HEK293 (cell line): ENCODE measurements at regions not wholly inside any gene's neighbourhood (a gene's known extent, or its start where the extent isn't known, plus 50 kb on each side); places are given as distances from the start of the nearest gene placed in this dataset.

Experiments used
- CTCF ChIA-PET: fragments of 350-600 bp; formaldehyde crosslinking; extraction: SDS; loops from one replicate; lab custom pipeline; 2021; ENCODE audit warnings: antibody characterized with exemption; lab: Yijun Ruan, JAX
- POLR2A ChIA-PET: fragments of 300-600 bp; formaldehyde crosslinking; extraction: SDS; loops from one replicate; lab custom pipeline; 2020; ENCODE audit warnings: antibody characterized with exemption, inconsistent platforms; lab: Yijun Ruan, JAX
- H3K27ac ChIP-seq: fragments of 200-500 bp; sonication (Bioruptor generic); 2 replicates; pipeline ENCODE4 v1.5.1; 2014; ENCODE audit warnings: low read depth, low read length, control low read depth, inconsistent platforms; ENCODE audit errors: extremely low read depth
- H3K36me3 ChIP-seq, 2 experiments: fragments of 200-500 bp in 1 of 2; sonication (Bioruptor generic) in 1 of 2; 1 replicate in 1 of 2; 2 replicates in 1 of 2; pipeline ENCODE4 v1.5.1; 2014 to 2017; ENCODE audit warnings: inconsistent platforms in 2 of 2, low read length in 2 of 2; ENCODE audit not compliant: control insufficient read depth in 2 of 2, insufficient read depth in 1 of 2
- H3K4me1 ChIP-seq: fragments of 200-500 bp; sonication (Bioruptor generic); 2 replicates; pipeline ENCODE4 v1.5.1; 2014; ENCODE audit warnings: mild to moderate bottlenecking, low read length, inconsistent platforms; ENCODE audit not compliant: control insufficient read depth, insufficient read depth
- H3K4me3 ChIP-seq: 2 replicates; pipeline ENCODE4 v1.5.1; 2011; ENCODE audit warnings: low read depth, mild to moderate bottlenecking, control low read depth, low read length, moderate library complexity
- H3K9me3 ChIP-seq: fragments of 200-500 bp; sonication (Bioruptor generic); 2 replicates; pipeline ENCODE4 v1.5.1; 2014; ENCODE audit warnings: low read depth, low read length, inconsistent platforms; ENCODE audit not compliant: control insufficient read depth, insufficient read depth
- KLF1 ChIP-seq: fragments of 450-650 bp; formaldehyde crosslinking; IDR thresholded peaks from 2 replicates; pipeline ENCODE4 v1.5.1; 2016; ENCODE audit warnings: missing biosample characterization, missing genetic modification characterization
- SALL2 ChIP-seq: fragments of 450-650 bp; formaldehyde crosslinking; IDR thresholded peaks from 2 replicates; pipeline ENCODE4 v1.5.0; 2017; ENCODE audit warnings: missing biosample characterization, mild to moderate bottlenecking, missing genetic modification characterization, borderline replicate concordance
- SCRT1 ChIP-seq: fragments of 450-650 bp; formaldehyde crosslinking; IDR thresholded peaks from 2 replicates; pipeline ENCODE4 v1.5.1; 2016; ENCODE audit warnings: missing biosample characterization, missing genetic modification characterization, borderline replicate concordance
- ZBTB21 ChIP-seq: fragments of 450-650 bp; formaldehyde crosslinking; IDR thresholded peaks from 2 replicates; pipeline ENCODE4 v1.5.1; 2017; ENCODE audit warnings: missing biosample characterization, missing genetic modification characterization
- ZEB2 ChIP-seq: fragments of 450-650 bp; formaldehyde crosslinking; IDR thresholded peaks from 2 replicates; pipeline ENCODE4 v1.5.1; 2016; ENCODE audit warnings: missing biosample characterization, missing genetic modification characterization
- ZNF10 ChIP-seq: fragments of 450-650 bp; formaldehyde crosslinking; IDR thresholded peaks from 2 replicates; pipeline ENCODE4 v1.5.1; 2017; ENCODE audit warnings: missing biosample characterization, missing genetic modification characterization
- ZNF174 ChIP-seq: fragments of 450-650 bp; formaldehyde crosslinking; IDR thresholded peaks from 2 replicates; pipeline ENCODE4 v1.5.0; 2017; ENCODE audit warnings: missing biosample characterization, mild to moderate bottlenecking, missing genetic modification characterization
- ZNF184 ChIP-seq: fragments of 450-650 bp; IDR thresholded peaks from 2 replicates; pipeline ENCODE4 v1.5.1; 2018; ENCODE audit warnings: missing biosample characterization, mild to moderate bottlenecking, missing genetic modification characterization
- ZNF19 ChIP-seq: fragments of 450-650 bp; formaldehyde crosslinking; IDR thresholded peaks from 2 replicates; pipeline ENCODE4; 2016; ENCODE audit warnings: missing biosample characterization, missing genetic modification characterization, low read depth
- ZNF23 ChIP-seq: fragments of 450-650 bp; formaldehyde crosslinking; IDR thresholded peaks from 2 replicates; pipeline ENCODE4 v1.5.1; 2016; ENCODE audit warnings: missing biosample characterization, missing genetic modification characterization, borderline replicate concordance
- ZNF324 ChIP-seq: fragments of 450-650 bp; formaldehyde crosslinking; IDR thresholded peaks from 2 replicates; pipeline ENCODE4 v1.5.1; 2016; ENCODE audit warnings: missing biosample characterization, missing genetic modification characterization
- ZNF416 ChIP-seq: fragments of 450-650 bp; formaldehyde crosslinking; IDR thresholded peaks from 2 replicates; pipeline ENCODE4 v1.5.1; 2016; ENCODE audit warnings: missing biosample characterization, missing genetic modification characterization
- ZNF423 ChIP-seq: fragments of 450-650 bp; formaldehyde crosslinking; IDR thresholded peaks from 2 replicates; pipeline ENCODE4 v1.5.1; 2016; ENCODE audit warnings: missing biosample characterization, missing genetic modification characterization
- ZNF555 ChIP-seq: fragments of 450-650 bp; formaldehyde crosslinking; conservative IDR thresholded peaks from 2 replicates; pipeline ENCODE4 v1.5.1; 2017; ENCODE audit warnings: missing biosample characterization, mild to moderate bottlenecking, missing genetic modification characterization, inconsistent platforms
- ZNF571 ChIP-seq: fragments of 450-650 bp; formaldehyde crosslinking; IDR thresholded peaks from 2 replicates; pipeline ENCODE4 v1.5.0; 2017; ENCODE audit warnings: missing biosample characterization, missing genetic modification characterization
- ZNF596 ChIP-seq: fragments of 450-650 bp; IDR thresholded peaks from 2 replicates; pipeline ENCODE4 v1.5.0; 2018; ENCODE audit warnings: missing biosample characterization, mild to moderate bottlenecking, missing genetic modification characterization, moderate library complexity
- ZNF610 ChIP-seq: fragments of 450-650 bp; formaldehyde crosslinking; IDR thresholded peaks from 2 replicates; pipeline ENCODE4 v1.5.1; 2016; ENCODE audit warnings: missing biosample characterization, missing genetic modification characterization, borderline replicate concordance
- ZNF776 ChIP-seq: fragments of 450-650 bp; formaldehyde crosslinking; IDR thresholded peaks from 2 replicates; pipeline ENCODE4 v1.5.0; 2017; ENCODE audit warnings: missing biosample characterization, missing genetic modification characterization, borderline replicate concordance
- ZNF785 ChIP-seq: fragments of 450-650 bp; formaldehyde crosslinking; IDR thresholded peaks from 2 replicates; pipeline ENCODE4 v1.5.1; 2016; ENCODE audit warnings: missing biosample characterization, missing genetic modification characterization
- ZNF843 ChIP-seq: fragments of 450-650 bp; formaldehyde crosslinking; IDR thresholded peaks from 2 replicates; pipeline ENCODE4 v1.5.1; 2016; ENCODE audit warnings: missing biosample characterization, missing genetic modification characterization
- TF ChIP-seq, protein P1 (sequence below): fragments of 450-650 bp; formaldehyde crosslinking; IDR thresholded peaks from 2 replicates; pipeline ENCODE4 v1.5.0; 2017; ENCODE audit warnings: missing biosample characterization, missing genetic modification characterization, borderline replicate concordance
- TF ChIP-seq, protein P2 (sequence below): fragments of 450-650 bp; formaldehyde crosslinking; IDR thresholded peaks from 2 replicates; pipeline ENCODE4 v1.5.1; 2017; ENCODE audit warnings: missing biosample characterization, missing genetic modification characterization
- TF ChIP-seq, protein P3 (sequence below): fragments of 450-650 bp; formaldehyde crosslinking; IDR thresholded peaks from 2 replicates; pipeline ENCODE4 v1.5.1; 2017; ENCODE audit warnings: missing biosample characterization, missing genetic modification characterization
- TF ChIP-seq, protein P4 (sequence below): fragments of 450-650 bp; formaldehyde crosslinking; IDR thresholded peaks from 2 replicates; pipeline ENCODE4 v1.5.1; 2016; ENCODE audit warnings: missing biosample characterization, missing genetic modification characterization

DNA sequence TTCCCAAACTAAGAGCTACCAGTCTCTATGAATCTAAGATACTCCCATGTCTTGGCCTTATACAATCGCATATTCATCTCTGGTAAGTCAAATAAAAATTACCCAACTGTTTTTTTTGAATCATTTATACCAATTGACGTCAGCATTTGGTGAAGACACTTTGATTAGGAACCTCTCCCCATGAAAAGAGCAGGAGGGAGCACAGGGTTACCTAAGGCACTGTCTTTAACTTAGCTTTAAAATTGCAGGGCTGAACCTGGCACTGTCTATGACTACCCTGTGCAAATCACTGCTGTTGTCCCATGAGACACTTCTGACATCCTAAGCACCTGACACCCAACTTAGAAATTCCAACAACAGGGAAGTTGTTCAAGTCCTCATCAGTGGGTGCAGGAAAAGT, 586.4 kb downstream of the MAT2B start:
- no peak for TF ChIP-seq KLF1 (tag by site-specific recombination)
- TF ChIP-seq ZNF596 (tag by site-specific recombination), result no peak
- TF ChIP-seq, protein P1, sequence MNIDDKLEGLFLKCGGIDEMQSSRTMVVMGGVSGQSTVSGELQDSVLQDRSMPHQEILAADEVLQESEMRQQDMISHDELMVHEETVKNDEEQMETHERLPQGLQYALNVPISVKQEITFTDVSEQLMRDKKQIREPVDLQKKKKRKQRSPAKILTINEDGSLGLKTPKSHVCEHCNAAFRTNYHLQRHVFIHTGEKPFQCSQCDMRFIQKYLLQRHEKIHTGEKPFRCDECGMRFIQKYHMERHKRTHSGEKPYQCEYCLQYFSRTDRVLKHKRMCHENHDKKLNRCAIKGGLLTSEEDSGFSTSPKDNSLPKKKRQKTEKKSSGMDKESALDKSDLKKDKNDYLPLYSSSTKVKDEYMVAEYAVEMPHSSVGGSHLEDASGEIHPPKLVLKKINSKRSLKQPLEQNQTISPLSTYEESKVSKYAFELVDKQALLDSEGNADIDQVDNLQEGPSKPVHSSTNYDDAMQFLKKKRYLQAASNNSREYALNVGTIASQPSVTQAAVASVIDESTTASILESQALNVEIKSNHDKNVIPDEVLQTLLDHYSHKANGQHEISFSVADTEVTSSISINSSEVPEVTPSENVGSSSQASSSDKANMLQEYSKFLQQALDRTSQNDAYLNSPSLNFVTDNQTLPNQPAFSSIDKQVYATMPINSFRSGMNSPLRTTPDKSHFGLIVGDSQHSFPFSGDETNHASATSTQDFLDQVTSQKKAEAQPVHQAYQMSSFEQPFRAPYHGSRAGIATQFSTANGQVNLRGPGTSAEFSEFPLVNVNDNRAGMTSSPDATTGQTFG (tag by site-specific recombination), result no peak
- no peak for TF ChIP-seq ZNF184
- TF ChIP-seq ZNF843 (tag by site-specific recombination), result no peak
- TF ChIP-seq ZNF416 (tag by site-specific recombination), result no peak
- TF ChIP-seq ZNF23, result no peak
- TF ChIP-seq ZNF19 (tag by site-specific recombination), result no peak
- TF ChIP-seq, protein P2, sequence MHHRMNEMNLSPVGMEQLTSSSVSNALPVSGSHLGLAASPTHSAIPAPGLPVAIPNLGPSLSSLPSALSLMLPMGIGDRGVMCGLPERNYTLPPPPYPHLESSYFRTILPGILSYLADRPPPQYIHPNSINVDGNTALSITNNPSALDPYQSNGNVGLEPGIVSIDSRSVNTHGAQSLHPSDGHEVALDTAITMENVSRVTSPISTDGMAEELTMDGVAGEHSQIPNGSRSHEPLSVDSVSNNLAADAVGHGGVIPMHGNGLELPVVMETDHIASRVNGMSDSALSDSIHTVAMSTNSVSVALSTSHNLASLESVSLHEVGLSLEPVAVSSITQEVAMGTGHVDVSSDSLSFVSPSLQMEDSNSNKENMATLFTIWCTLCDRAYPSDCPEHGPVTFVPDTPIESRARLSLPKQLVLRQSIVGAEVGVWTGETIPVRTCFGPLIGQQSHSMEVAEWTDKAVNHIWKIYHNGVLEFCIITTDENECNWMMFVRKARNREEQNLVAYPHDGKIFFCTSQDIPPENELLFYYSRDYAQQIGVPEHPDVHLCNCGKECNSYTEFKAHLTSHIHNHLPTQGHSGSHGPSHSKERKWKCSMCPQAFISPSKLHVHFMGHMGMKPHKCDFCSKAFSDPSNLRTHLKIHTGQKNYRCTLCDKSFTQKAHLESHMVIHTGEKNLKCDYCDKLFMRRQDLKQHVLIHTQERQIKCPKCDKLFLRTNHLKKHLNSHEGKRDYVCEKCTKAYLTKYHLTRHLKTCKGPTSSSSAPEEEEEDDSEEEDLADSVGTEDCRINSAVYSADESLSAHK (tag by site-specific recombination), result no peak
- no peak for TF ChIP-seq ZNF776
- no peak for TF ChIP-seq ZNF555 (tag by site-specific recombination)
- no peak for TF ChIP-seq SALL2 (tag by site-specific recombination)
- TF ChIP-seq ZNF10 (tag by site-specific recombination), result no peak
- TF ChIP-seq, protein P3, sequence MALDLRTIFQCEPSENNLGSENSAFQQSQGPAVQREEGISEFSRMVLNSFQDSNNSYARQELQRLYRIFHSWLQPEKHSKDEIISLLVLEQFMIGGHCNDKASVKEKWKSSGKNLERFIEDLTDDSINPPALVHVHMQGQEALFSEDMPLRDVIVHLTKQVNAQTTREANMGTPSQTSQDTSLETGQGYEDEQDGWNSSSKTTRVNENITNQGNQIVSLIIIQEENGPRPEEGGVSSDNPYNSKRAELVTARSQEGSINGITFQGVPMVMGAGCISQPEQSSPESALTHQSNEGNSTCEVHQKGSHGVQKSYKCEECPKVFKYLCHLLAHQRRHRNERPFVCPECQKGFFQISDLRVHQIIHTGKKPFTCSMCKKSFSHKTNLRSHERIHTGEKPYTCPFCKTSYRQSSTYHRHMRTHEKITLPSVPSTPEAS, result no peak
- CTCF ChIA-PET, result no interaction called here
- Histone ChIP-seq H3K4me1 (no peaks in the 10 kb centered on the region), H3K27ac (no peak overlapping the region), H3K36me3 (no peaks in the 10 kb centered on the region), H3K4me3 (no peak overlapping the region), H3K9me3 (no peaks in the 10 kb centered on the region)
- POLR2A ChIA-PET, result no interaction called here

DNA sequence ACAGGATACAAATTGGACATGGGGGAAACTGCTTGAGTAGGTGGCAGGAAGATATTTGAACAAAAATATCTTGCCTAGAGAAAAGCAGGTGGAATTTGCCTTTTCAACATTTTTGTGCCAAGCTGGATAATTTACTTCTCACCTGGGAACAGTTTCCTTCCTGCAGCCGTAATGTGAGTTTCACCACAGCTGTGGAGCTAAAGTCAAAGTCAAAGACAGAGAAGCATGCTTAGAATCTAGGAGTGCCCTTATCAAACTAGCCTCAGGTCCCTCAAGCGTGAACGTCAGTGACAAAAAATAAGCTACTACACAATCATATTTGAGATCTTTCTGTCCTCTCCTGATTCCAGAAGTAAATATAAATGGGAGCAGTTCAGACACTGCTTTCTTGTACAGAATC, 588.9 kb downstream of the MAT2B start:
- H3K9me3 ChIP-seq, result no peaks in the 10 kb centered on the region
- H3K27ac ChIP-seq, result no peak overlapping the region
- CTCF ChIA-PET, result no interaction called here
- POLR2A ChIA-PET, result no interaction called here
- H3K4me3 ChIP-seq, result no peak overlapping the region
- no peaks in the 10 kb centered on the region for H3K4me1 ChIP-seq
- TF ChIP-seq SCRT1 (tag by site-specific recombination), result no peak
- TF ChIP-seq, all 188 proteins: peak for 0
- no peaks in the 10 kb centered on the region for H3K36me3 ChIP-seq

DNA sequence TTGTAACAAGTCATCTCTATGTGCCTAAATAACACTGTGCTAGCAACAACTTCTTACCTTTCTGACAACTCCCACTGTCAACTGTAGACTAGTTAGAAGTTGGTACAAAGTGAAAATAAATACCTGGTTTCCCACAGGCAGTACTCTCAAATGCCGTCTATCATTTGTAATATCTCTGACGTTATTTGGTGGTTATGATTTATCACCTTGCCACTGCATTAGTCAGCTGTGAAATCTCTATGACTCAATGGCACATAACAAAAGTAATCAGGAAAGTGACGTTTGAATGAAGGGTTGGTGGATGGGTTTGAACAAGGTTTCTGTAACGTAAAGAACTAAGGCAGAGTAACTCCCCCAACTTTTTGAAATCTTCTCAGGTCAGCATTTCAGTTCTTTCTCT, 592.3 kb downstream of the MAT2B start:
- H3K36me3 ChIP-seq, result no peaks in the 10 kb centered on the region
- ChIA-PET CTCF (no interaction called here), POLR2A (no interaction called here)
- no peaks in the 10 kb centered on the region for H3K9me3 ChIP-seq
- no peaks in the 10 kb centered on the region for H3K4me1 ChIP-seq
- H3K27ac ChIP-seq, result no peak overlapping the region
- no peak overlapping the region for H3K4me3 ChIP-seq
- TF ChIP-seq ZNF785 (tag by site-specific recombination) (no peak), ZNF324 (tag by site-specific recombination) (no peak), ZNF571 (tag by site-specific recombination) (no peak), ZNF174 (no peak), ZBTB21 (no peak), ZNF610 (tag by site-specific recombination) (no peak), ZEB2 (tag by site-specific recombination) (no peak), ZNF423 (no peak)
- TF ChIP-seq, protein P4, sequence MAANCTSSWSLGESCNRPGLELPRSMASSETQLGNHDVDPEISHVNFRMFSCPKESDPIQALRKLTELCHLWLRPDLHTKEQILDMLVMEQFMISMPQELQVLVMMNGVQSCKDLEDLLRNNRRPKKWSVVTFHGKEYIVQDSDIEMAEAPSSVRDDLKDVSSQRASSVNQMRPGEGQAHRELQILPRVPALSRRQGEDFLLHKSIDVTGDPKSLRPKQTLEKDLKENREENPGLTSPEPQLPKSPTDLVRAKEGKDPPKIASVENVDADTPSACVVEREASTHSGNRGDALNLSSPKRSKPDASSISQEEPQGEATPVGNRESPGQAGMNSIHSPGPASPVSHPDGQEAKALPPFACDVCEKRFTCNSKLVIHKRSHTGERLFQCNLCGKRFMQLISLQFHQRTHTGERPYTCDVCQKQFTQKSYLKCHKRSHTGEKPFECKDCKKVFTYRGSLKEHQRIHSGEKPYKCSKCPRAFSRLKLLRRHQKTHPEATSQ (tag by site-specific recombination), result no peak
- TF ChIP-seq, protein P1 (tag by site-specific recombination), result no peak
